ENCODE measurements at regions not wholly inside any gene's neighbourhood (a gene's known extent, or its start where the extent isn't known, plus 50 kb on each side); places are given as distances from the start of the nearest gene placed in this dataset.
A peak's percentile ranks its signal among the peaks of the same experiment; 100 is the strongest.

GRCh38 chrX:128601706-128602105 is 549.5 kb upstream of the ACTRT1 start:
- FAIRE-seq (no peak), DNase-seq (ENCODE audit: low read depth) (no peak)
- H3K27me3 ChIP-seq (ENCODE audit: control insufficient read depth, insufficient read depth, low read length): no peaks in the 10 kb centered on the region
- no peak overlapping the region for H3K4me3 ChIP-seq (ENCODE audit: low read depth, low read length)
- no peak for TF ChIP-seq CTCF (IDR thresholded peaks at IDR 0.05; ENCODE audit: insufficient read depth, low read length, severe bottlenecking)
- H3K36me3 ChIP-seq (ENCODE audit: control insufficient read depth, insufficient read depth, low read length): no peaks in the 10 kb centered on the region

GRCh38 chrX:128599632-128600031 is 547.4 kb upstream of the ACTRT1 start:
- no peaks in the 10 kb centered on the region for H3K36me3 ChIP-seq (ENCODE audit: control insufficient read depth, insufficient read depth, low read length)
- TF ChIP-seq CTCF (IDR thresholded peaks at IDR 0.05; ENCODE audit: insufficient read depth, low read length, severe bottlenecking): no peak
- no peak overlapping the region for H3K4me3 ChIP-seq (ENCODE audit: low read depth, low read length)
- H3K27me3 ChIP-seq (ENCODE audit: control insufficient read depth, insufficient read depth, low read length): no peaks in the 10 kb centered on the region
- no peak for DNase-seq (ENCODE audit: low read depth)
- FAIRE-seq: no peak

- no peak for TF ChIP-seq CTCF (IDR thresholded peaks at IDR 0.05; ENCODE audit: insufficient read depth, low read length, severe bottlenecking)
- Histone ChIP-seq H3K4me3 (ENCODE audit: low read depth, low read length) (no peak overlapping the region), H3K27me3 (ENCODE audit: control insufficient read depth, insufficient read depth, low read length) (no peaks in the 10 kb centered on the region), H3K36me3 (ENCODE audit: control insufficient read depth, insufficient read depth, low read length) (no peaks in the 10 kb centered on the region)
- no peak for DNase-seq (ENCODE audit: low read depth)
- no peak for FAIRE-seq
These were observed 529.8 kb upstream of the ACTRT1 start for GRCh38 chrX:128582036-128582435.

- Histone ChIP-seq H3K36me3 (ENCODE audit: control insufficient read depth, insufficient read depth, low read length) (no peaks in the 10 kb centered on the region), H3K27me3 (ENCODE audit: control insufficient read depth, insufficient read depth, low read length) (no peaks in the 10 kb centered on the region), H3K4me3 (ENCODE audit: low read depth, low read length) (no peak overlapping the region)
- DNase-seq (ENCODE audit: low read depth) (no peak), FAIRE-seq (no peak)
- no peak for TF ChIP-seq CTCF (IDR thresholded peaks at IDR 0.05; ENCODE audit: insufficient read depth, low read length, severe bottlenecking)
These were observed 529.4 kb upstream of the ACTRT1 start for GRCh38 chrX:128581615-128582014.

- no peak for FAIRE-seq
- no peak for TF ChIP-seq CTCF (IDR thresholded peaks at IDR 0.05; ENCODE audit: insufficient read depth, low read length, severe bottlenecking)
- Histone ChIP-seq H3K4me3 (ENCODE audit: low read depth, low read length) (no peak overlapping the region), H3K27me3 (ENCODE audit: control insufficient read depth, insufficient read depth, low read length) (no peaks in the 10 kb centered on the region), H3K36me3 (ENCODE audit: control insufficient read depth, insufficient read depth, low read length) (no peaks in the 10 kb centered on the region)
- DNase-seq (ENCODE audit: low read depth): no peak
These were observed 490.9 kb upstream of the ACTRT1 start for GRCh38 chrX:128543114-128543513.

GRCh38 chrX:128518508-128518907 is 466.3 kb upstream of the ACTRT1 start:
- peak; percentile 63 for TF ChIP-seq CTCF (IDR thresholded peaks at IDR 0.05; ENCODE audit: insufficient read depth, low read length, severe bottlenecking)
- H3K4me3 ChIP-seq (ENCODE audit: low read depth, low read length): no peak overlapping the region
- no peaks in the 10 kb centered on the region for H3K27me3 ChIP-seq (ENCODE audit: control insufficient read depth, insufficient read depth, low read length)
- H3K36me3 ChIP-seq (ENCODE audit: control insufficient read depth, insufficient read depth, low read length): no peaks in the 10 kb centered on the region
- DNase-seq (ENCODE audit: low read depth) (peak; percentile 33), FAIRE-seq (peak; percentile 66)

Data from bronchial epithelial cell (primary cell).